Bronchial epithelial cell (primary cell): ENCODE measurements at regions not wholly inside any gene's neighbourhood (a gene's known extent, or its start where the extent isn't known, plus 50 kb on each side); places are given as distances from the start of the nearest gene placed in this dataset.

Experiments used
- DNase-seq: peaks from one replicate; pipeline ENCODE4 v3.0.0-alpha.2; 2010; ENCODE audit warnings: low read depth
- FAIRE-seq: peaks from 2 replicates; lab custom pipeline; 2011; peaks lifted over from hg19 to GRCh38; lab: Jason Lieb, UNC
- H3K27me3 ChIP-seq: 2 replicates; pipeline ENCODE4 v1.5.1; 2011; ENCODE audit warnings: low read length; ENCODE audit not compliant: control insufficient read depth, insufficient read depth
- H3K36me3 ChIP-seq: 2 replicates; pipeline ENCODE4 v1.5.1; 2011; ENCODE audit warnings: low read length; ENCODE audit not compliant: control insufficient read depth, insufficient read depth
- H3K4me3 ChIP-seq: 2 replicates; pipeline ENCODE4 v1.5.1; 2011; ENCODE audit warnings: mild to moderate bottlenecking, low read depth, low read length, control low read depth
- CTCF ChIP-seq: IDR thresholded peaks from 2 replicates; pipeline ENCODE4 v1.5.1; 2011; ENCODE audit warnings: mild to moderate bottlenecking, moderate library complexity, low read length, control low read depth, inconsistent platforms; ENCODE audit not compliant: insufficient read depth, severe bottlenecking

GRCh38 chr16:51439271-51439670 lies 288.2 kb upstream of the SALL1 start:
- DNase-seq, result no peak
- H3K27me3 ChIP-seq, result peaks cover 13% of the 10 kb centered on the region
- H3K36me3 ChIP-seq, result no peaks in the 10 kb centered on the region
- no peak overlapping the region for H3K4me3 ChIP-seq
- FAIRE-seq, result no peak
- no peak for TF ChIP-seq CTCF

GRCh38 chr16:51436742-51437141 lies 285.7 kb upstream of the SALL1 start:
- Histone ChIP-seq H3K27me3 (peaks cover 13% of the 10 kb centered on the region), H3K36me3 (no peaks in the 10 kb centered on the region), H3K4me3 (no peak overlapping the region)
- no peak for DNase-seq
- no peak for TF ChIP-seq CTCF
- FAIRE-seq, result no peak

- FAIRE-seq, result no peak
- no peak for TF ChIP-seq CTCF
Measured at GRCh38 chr16:51434567-51435198, 283.6 kb upstream of the SALL1 start.

GRCh38 chr16:51433599-51433998 lies 282.5 kb upstream of the SALL1 start:
- no peak for TF ChIP-seq CTCF
- H3K27me3 ChIP-seq, result no peaks in the 10 kb centered on the region
- FAIRE-seq (no peak), DNase-seq (no peak)
- H3K4me3 ChIP-seq, result no peak overlapping the region
- H3K36me3 ChIP-seq, result no peaks in the 10 kb centered on the region

More at GRCh38 chr16:51434567-51435198, 283.6 kb upstream of the SALL1 start:
- H3K27me3 ChIP-seq, result peaks cover 1% of the 10 kb centered on the region
- no peaks in the 10 kb centered on the region for H3K36me3 ChIP-seq
- DNase-seq, result no peak
- no peak overlapping the region for H3K4me3 ChIP-seq

- Histone ChIP-seq H3K4me3 (no peak overlapping the region), H3K27me3 (no peaks in the 10 kb centered on the region), H3K36me3 (no peaks in the 10 kb centered on the region)
- no peak for TF ChIP-seq CTCF
- DNase-seq (peak; percentile 89), FAIRE-seq (peak; percentile 79)
Measured at GRCh38 chr16:51431517-51432241, 280.6 kb upstream of the SALL1 start.
